OCI-LY7 (cell line): ENCODE measurements at regions not wholly inside any gene's neighbourhood (a gene's known extent, or its start where the extent isn't known, plus 50 kb on each side); places are given as distances from the start of the nearest gene placed in this dataset.

ENCODE experiments used
- BruUV-seq: library from RNA; stranded (reverse); fragments of 400-500 nt; replicated peaks from 2 replicates; lab custom pipeline; 2021; lab: Mats Ljungman, UMichigan
- CTCF ChIA-PET: fragments of 300-600 bp; sonication (Branson Sonifier 250); formaldehyde crosslinking; loops from one replicate; lab custom pipeline; 2022; ENCODE audit warnings: antibody characterized with exemption; ENCODE audit not compliant: unreplicated experiment; lab: Charles Lee
- POLR2A ChIA-PET: fragments of 300-600 bp; sonication (Branson Sonifier 250); formaldehyde crosslinking; loops from one replicate; lab custom pipeline; 2022; ENCODE audit warnings: antibody characterized with exemption; lab: Charles Lee
- DNase-seq: peaks from one replicate; pipeline ENCODE4 v3.0.0-alpha.2; 2015; ENCODE audit warnings: low spot score
- H2AFZ ChIP-seq: fragments of 200-600 bp; sonication (generic), shearing (Covaris generic); 2 replicates; pipeline ENCODE4 v1.6.1; 2014; ENCODE audit warnings: mild to moderate bottlenecking, antibody characterized with exemption, low read length, moderate library complexity
- H3K27ac ChIP-seq: fragments of 200-600 bp; sonication (generic); 2 replicates; pipeline ENCODE4 v1.5.1; 2014; ENCODE audit warnings: mixed run types, low read depth, mild to moderate bottlenecking, moderate library complexity, low read length, inconsistent platforms; ENCODE audit not compliant: poor library complexity, severe bottlenecking
- H3K36me3 ChIP-seq: fragments of 200-600 bp; sonication (generic); 2 replicates; pipeline ENCODE4 v1.6.1; 2014; ENCODE audit warnings: mild to moderate bottlenecking, antibody characterized with exemption, low read length, moderate library complexity, mixed read lengths; ENCODE audit not compliant: insufficient read depth
- H3K4me1 ChIP-seq: fragments of 200-600 bp; sonication (generic); 2 replicates; pipeline ENCODE4 v1.5.1; 2014; ENCODE audit warnings: mild to moderate bottlenecking, low read length; ENCODE audit not compliant: insufficient read depth, poor library complexity, severe bottlenecking
- H3K4me2 ChIP-seq: fragments of 200-600 bp; sonication (generic); 2 replicates; pipeline ENCODE4 v1.6.1; 2014; ENCODE audit warnings: mild to moderate bottlenecking, low read length
- H3K4me3 ChIP-seq: fragments of 200-600 bp; sonication (generic); 2 replicates; pipeline ENCODE4 v1.5.1; 2014; ENCODE audit warnings: mild to moderate bottlenecking, low read depth, low read length; ENCODE audit not compliant: poor library complexity, severe bottlenecking
- H3K79me2 ChIP-seq: fragments of 200-600 bp; sonication (generic); 2 replicates; pipeline ENCODE4 v1.6.1; 2016; ENCODE audit warnings: low read depth, mild to moderate bottlenecking, low read length, moderate library complexity, mixed read lengths; ENCODE audit not compliant: insufficient read depth
- H3K9me2 ChIP-seq: fragments of 200-600 bp; sonication (generic); 2 replicates; pipeline ENCODE4 v1.6.1; 2016; ENCODE audit warnings: mild to moderate bottlenecking, low read length, mixed read lengths; ENCODE audit not compliant: insufficient read depth
- H3K9me3 ChIP-seq: fragments of 200-600 bp; sonication (generic); 2 replicates; pipeline ENCODE4 v1.6.1; 2014; ENCODE audit warnings: mild to moderate bottlenecking, mixed run types, low read length, mixed read lengths
- H4K20me1 ChIP-seq: fragments of 200-600 bp; sonication (generic); 2 replicates; pipeline ENCODE4 v1.6.1; 2014; ENCODE audit warnings: mild to moderate bottlenecking, antibody characterized with exemption, low read length, moderate library complexity, mixed read lengths; ENCODE audit not compliant: insufficient read depth
- CTCF ChIP-seq: fragments of 200-600 bp; sonication (generic); conservative IDR thresholded peaks from 2 replicates; pipeline ENCODE4 v1.5.1; 2014; ENCODE audit warnings: mild to moderate bottlenecking, antibody characterized with exemption, low read length, moderate library complexity, mixed read lengths
- EZH2phosphoT487 ChIP-seq: fragments of 200-600 bp; sonication (generic); IDR thresholded peaks from 2 replicates; pipeline ENCODE4 v1.6.1; 2018; ENCODE audit warnings: low read depth, borderline replicate concordance, mild to moderate bottlenecking, mixed run types, antibody characterized with exemption, low read length, moderate library complexity, mixed read lengths
- intact Hi-C: fragments of 100-400 bp; cut with micrococcal nuclease; formaldehyde crosslinking; loops from one replicate; pipeline ENCODE4 v1.10.0; 2022; ENCODE audit not compliant: unreplicated experiment

GRCh38 chr4:112819729-112820128 lies 182.8 kb downstream of the LARP7 start:
- Histone ChIP-seq H3K9me3 (no peaks in the 10 kb centered on the region), H3K4me2 (no peak overlapping the region), H3K36me3 (no peaks in the 10 kb centered on the region), H3K27ac (no peak overlapping the region), H2AFZ (no peak overlapping the region), H3K4me1 (no peaks in the 10 kb centered on the region), H3K79me2 (no peaks in the 10 kb centered on the region), H3K4me3 (no peak overlapping the region), H4K20me1 (no peaks in the 10 kb centered on the region), H3K9me2 (no peaks in the 10 kb centered on the region)
- DNase-seq, result no peak
- TF ChIP-seq CTCF (no peak), EZH2phosphoT487 (no peak)
- ChIA-PET CTCF (no interaction called here), POLR2A (no interaction called here)
- intact Hi-C loops, result no loop called here
- no TSS peak for BruUV-seq

- TF ChIP-seq EZH2phosphoT487 (no peak), CTCF (no peak)
- Histone ChIP-seq H3K4me3 (no peak overlapping the region), H2AFZ (no peak overlapping the region), H4K20me1 (no peaks in the 10 kb centered on the region), H3K36me3 (no peaks in the 10 kb centered on the region), H3K4me1 (no peaks in the 10 kb centered on the region), H3K4me2 (no peak overlapping the region), H3K9me3 (no peaks in the 10 kb centered on the region), H3K27ac (no peak overlapping the region), H3K9me2 (no peaks in the 10 kb centered on the region), H3K79me2 (no peaks in the 10 kb centered on the region)
- no TSS peak for BruUV-seq
- no peak for DNase-seq
- ChIA-PET POLR2A (interaction anchor here (0.6 kb wide), 1 partner anchor 40 kb away, joined by 3 read pairs; no protein-coding TSS in a partner anchor), CTCF (no interaction called here)
- intact Hi-C loops, result no loop called here
These were observed 186.2 kb downstream of the LARP7 start for GRCh38 chr4:112823156-112823555.

GRCh38 chr4:112823606-112824005 lies 186.7 kb downstream of the LARP7 start:
- H3K9me3 ChIP-seq, result no peaks in the 10 kb centered on the region
- no peaks in the 10 kb centered on the region for H3K36me3 ChIP-seq
- H3K79me2 ChIP-seq, result no peaks in the 10 kb centered on the region
- no peak overlapping the region for H2AFZ ChIP-seq
- H3K4me3 ChIP-seq, result no peak overlapping the region
- intact Hi-C loops, result no loop called here
- POLR2A ChIA-PET, result interaction anchor here (0.6 kb wide), 1 partner anchor 41 kb away, joined by 3 read pairs; no protein-coding TSS in a partner anchor
- H4K20me1 ChIP-seq, result no peaks in the 10 kb centered on the region
- no TSS peak for BruUV-seq
- H3K9me2 ChIP-seq, result no peaks in the 10 kb centered on the region
- H3K4me2 ChIP-seq, result no peak overlapping the region
- CTCF ChIA-PET, result no interaction called here
- H3K4me1 ChIP-seq, result no peaks in the 10 kb centered on the region
- no peak overlapping the region for H3K27ac ChIP-seq
- DNase-seq, result no peak
- TF ChIP-seq EZH2phosphoT487 (no peak), CTCF (no peak)
